ENCODE measurements at regions not wholly inside any gene's neighbourhood (a gene's known extent, or its start where the extent isn't known, plus 50 kb on each side); places are given as distances from the start of the nearest gene placed in this dataset.

- DNase-seq (ENCODE audit: low read depth in 2 of 2) = no peak
These were observed 837.4 kb upstream of the USP15 start for GRCh38 chr12:61422786-61423185.

- DNase-seq (ENCODE audit: low read depth in 2 of 2) = no peak
These were observed 808.1 kb upstream of the USP15 start for GRCh38 chr12:61452076-61452475.

GRCh38 chr12:61487728-61488127, 772.5 kb upstream of the USP15 start:
- no peak for DNase-seq (ENCODE audit: low read depth in 2 of 2)

GRCh38 chr12:61490526-61491498, 769.4 kb upstream of the USP15 start:
- no peak for DNase-seq (ENCODE audit: low read depth in 2 of 2)

- no peak for DNase-seq (ENCODE audit: low read depth in 2 of 2)
These were observed 758.0 kb upstream of the USP15 start for GRCh38 chr12:61502179-61502578.

GRCh38 chr12:61504396-61505080, 755.7 kb upstream of the USP15 start:
- DNase-seq (ENCODE audit: low read depth in 2 of 2) = no peak

GRCh38 chr12:61513499-61513898, 746.7 kb upstream of the USP15 start:
- DNase-seq (ENCODE audit: low read depth in 2 of 2) = no peak

- DNase-seq (ENCODE audit: low read depth in 2 of 2) = no peak
These were observed 746.2 kb upstream of the USP15 start for GRCh38 chr12:61514016-61514415.

- no peak for DNase-seq (ENCODE audit: low read depth in 2 of 2)
These were observed 738.9 kb upstream of the USP15 start for GRCh38 chr12:61521258-61521657.

- no peak for DNase-seq (ENCODE audit: low read depth in 2 of 2)
These were observed 736.8 kb upstream of the USP15 start for GRCh38 chr12:61523276-61523992.

- no peak for DNase-seq (ENCODE audit: low read depth in 2 of 2)
These were observed 735.4 kb upstream of the USP15 start for GRCh38 chr12:61524851-61525250.

GRCh38 chr12:61525331-61525730, 734.9 kb upstream of the USP15 start:
- DNase-seq (ENCODE audit: low read depth in 2 of 2) = no peak

- DNase-seq (ENCODE audit: low read depth in 2 of 2) = no peak
These were observed 729.7 kb upstream of the USP15 start for GRCh38 chr12:61530456-61530855.

GRCh38 chr12:61531195-61531594, 729.0 kb upstream of the USP15 start:
- no peak for DNase-seq (ENCODE audit: low read depth in 2 of 2)

- no peak for DNase-seq (ENCODE audit: low read depth in 2 of 2)
These were observed 724.1 kb upstream of the USP15 start for GRCh38 chr12:61536117-61536516.

GRCh38 chr12:61536525-61536924, 723.7 kb upstream of the USP15 start:
- no peak for DNase-seq (ENCODE audit: low read depth in 2 of 2)

- no peak for DNase-seq (ENCODE audit: low read depth in 2 of 2)
These were observed 721.3 kb upstream of the USP15 start for GRCh38 chr12:61538951-61539350.

- no peak for DNase-seq (ENCODE audit: low read depth in 2 of 2)
These were observed 717.7 kb upstream of the USP15 start for GRCh38 chr12:61542551-61542950.

- no peak for DNase-seq (ENCODE audit: low read depth in 2 of 2)
These were observed 713.9 kb upstream of the USP15 start for GRCh38 chr12:61546296-61546695.

- DNase-seq (ENCODE audit: low read depth in 2 of 2) = no peak
These were observed 707.1 kb upstream of the USP15 start for GRCh38 chr12:61553091-61553490.

- no peak for DNase-seq (ENCODE audit: low read depth in 2 of 2)
These were observed 705.8 kb upstream of the USP15 start for GRCh38 chr12:61554268-61555008.
